ENCODE measurements at regions not wholly inside any gene's neighbourhood (a gene's known extent, or its start where the extent isn't known, plus 50 kb on each side); places are given as distances from the start of the nearest gene placed in this dataset.

- H3K27ac Mint-ChIP-seq, result no peak overlapping the region
- H4K5ac ChIP-seq (ENCODE audit: insufficient read length, low read depth, low read length), result no peak overlapping the region
- no peak overlapping the region for H2BK120ac ChIP-seq (ENCODE audit: low read depth, low read length, poor library complexity, severe bottlenecking)
- no peak overlapping the region for H2BK15ac ChIP-seq (ENCODE audit: low read depth, low read length)
- no peak overlapping the region for H4K8ac ChIP-seq (replicated peaks; ENCODE audit: insufficient read length, low read depth, low read length)
- H3K9me3 ChIP-seq (ENCODE audit: control insufficient read depth, low read depth, low read length), result peaks cover 24% of the 10 kb centered on the region
- H3K23me2 ChIP-seq (ENCODE audit: insufficient read length, low read depth, low read length, poor library complexity, severe bottlenecking), result no peaks in the 10 kb centered on the region
- no peak overlapping the region for H3K18ac ChIP-seq (ENCODE audit: insufficient read length, low read depth, low read length)
- no peaks in the 10 kb centered on the region for H3K4me1 Mint-ChIP-seq
- H4K20me1 ChIP-seq (ENCODE audit: control insufficient read depth, insufficient read depth, insufficient read length), result no peaks in the 10 kb centered on the region
- no CpG with 5 or more reads among the region's 2 CpGs for WGBS (ENCODE audit: extremely low coverage, insufficient read length, low lambda C conversion rate)
- H3K36me3 Mint-ChIP-seq (ENCODE audit: insufficient read depth in 1 of 3, low read depth in 3 of 3), result peaks cover 4 to 17% (median 11%) of the 10 kb centered on the region in 3 experiments; a peak in 5 of 7 replicates
- H3K14ac ChIP-seq (ENCODE audit: insufficient read depth, low read length), result no peak overlapping the region
- H3K4me2 ChIP-seq (ENCODE audit: insufficient read depth, insufficient read length, low read length), result no peak overlapping the region
- H4K91ac ChIP-seq (ENCODE audit: insufficient read length, low read depth, low read length), result no peak overlapping the region
- H3K9ac ChIP-seq (ENCODE audit: extremely low read depth, insufficient read length, low read length), result no peak overlapping the region
- no peak overlapping the region for H3K27ac ChIP-seq (ENCODE audit: insufficient read length, low read depth, low read length)
- no peak overlapping the region for H3K4ac ChIP-seq (ENCODE audit: low read depth, low read length)
- no peak for DNase-seq
- H2AFZ ChIP-seq (ENCODE audit: low read length), result no peak overlapping the region
- H3K56ac ChIP-seq (ENCODE audit: insufficient read length, low read depth, low read length), result no peak overlapping the region
- H2BK5ac ChIP-seq (ENCODE audit: insufficient read length, low read length), result no peak overlapping the region
- H2BK20ac ChIP-seq (ENCODE audit: low read depth, low read length, poor library complexity, severe bottlenecking), result no peak overlapping the region
- no peaks in the 10 kb centered on the region for H3K79me2 ChIP-seq (ENCODE audit: insufficient read depth, low read length)
- H2BK12ac ChIP-seq (ENCODE audit: insufficient read length, low read depth, low read length), result no peak overlapping the region
- H3T11ph ChIP-seq (ENCODE audit: low read length), result no peak overlapping the region
- no peak overlapping the region for H2AK5ac ChIP-seq (ENCODE audit: insufficient read length, low read length)
- no peaks in the 10 kb centered on the region for H3K79me1 ChIP-seq (ENCODE audit: insufficient read depth, low read depth, low read length, poor library complexity, severe bottlenecking)
- peaks cover 76 to 79% of the 10 kb centered on the region in 2 experiments for H3K9me3 Mint-ChIP-seq
- no peak overlapping the region for H3K23ac ChIP-seq (ENCODE audit: insufficient read length, low read depth, low read length)
- H3K27me3 Mint-ChIP-seq (ENCODE audit: low read depth), result no peaks in the 10 kb centered on the region
- TF ChIP-seq CTCF (conservative IDR thresholded peaks at IDR 0.05), result no peak
- H3K4me3 Mint-ChIP-seq, result no peak overlapping the region
- H3K4me1 ChIP-seq (ENCODE audit: insufficient read depth, low read length), result no peaks in the 10 kb centered on the region
- H3K27me3 ChIP-seq (ENCODE audit: insufficient read depth, low read length), result no peaks in the 10 kb centered on the region
Observed at GRCh38 chrX:142134533-142134932, 70.6 kb downstream of the MAGEC2 start.

All from H9 (cell line).